Stromal cell of bone marrow (primary cell): ENCODE measurements at regions not wholly inside any gene's neighbourhood (a gene's known extent, or its start where the extent isn't known, plus 50 kb on each side); places are given as distances from the start of the nearest gene placed in this dataset.
A peak's percentile ranks its signal among the peaks of the same experiment; 100 is the strongest.
"Not testable (repeated sequence)": the region's sequence is repeated elsewhere in the genome, so short reads cannot be mapped to it uniquely, and the experiment has no call there.

Experiments used
- DNase-seq: peaks from one replicate; pipeline ENCODE4 v3.0.0-alpha.2; 2012; ENCODE audit warnings: low read depth

- DNase-seq = no peak
Measured at GRCh38 chr10:108962172-108962571, 961.1 kb downstream of the XPNPEP1 start.

GRCh38 chr10:108957681-108958080, 965.6 kb downstream of the XPNPEP1 start:
- DNase-seq = no peak

GRCh38 chr10:108956149-108956548, 967.2 kb downstream of the XPNPEP1 start:
- DNase-seq = no peak

GRCh38 chr10:108920029-108920428, 1003.3 kb downstream of the XPNPEP1 start:
- DNase-seq = not testable (repeated sequence)

GRCh38 chr10:108913300-108913699, 1010.0 kb downstream of the XPNPEP1 start:
- no peak for DNase-seq

- DNase-seq = peak; percentile 7
Measured at GRCh38 chr10:108911814-108912541, 1011.3 kb downstream of the XPNPEP1 start.

- no peak for DNase-seq
Measured at GRCh38 chr10:108908096-108908495, 1015.2 kb downstream of the XPNPEP1 start.

GRCh38 chr10:108905821-108906220, 1017.5 kb downstream of the XPNPEP1 start:
- DNase-seq = no peak

GRCh38 chr10:108905171-108905570, 1018.1 kb downstream of the XPNPEP1 start:
- DNase-seq = no peak

- no peak for DNase-seq
Measured at GRCh38 chr10:108904163-108904838, 1019.0 kb downstream of the XPNPEP1 start.

GRCh38 chr10:108902619-108903285, 1020.6 kb downstream of the XPNPEP1 start:
- DNase-seq = no peak

GRCh38 chr10:108901781-108902618, 1021.3 kb downstream of the XPNPEP1 start:
- no peak for DNase-seq

GRCh38 chr10:108899670-108900069, 1023.6 kb downstream of the XPNPEP1 start:
- DNase-seq = no peak

GRCh38 chr10:108894402-108895301, 1028.7 kb downstream of the XPNPEP1 start:
- no peak for DNase-seq

- DNase-seq = no peak
Measured at GRCh38 chr10:108877095-108877561, 1046.2 kb downstream of the XPNPEP1 start.

- DNase-seq = no peak
Measured at GRCh38 chr10:108872854-108873253, 1050.5 kb downstream of the XPNPEP1 start.

GRCh38 chr10:108868881-108869280, 1054.4 kb downstream of the XPNPEP1 start:
- no peak for DNase-seq

- DNase-seq = no peak
Measured at GRCh38 chr10:108862676-108863350, 1060.5 kb downstream of the XPNPEP1 start.

- no peak for DNase-seq
Measured at GRCh38 chr10:108861181-108861754, 1062.0 kb downstream of the XPNPEP1 start.

GRCh38 chr10:108852211-108852610, 1071.1 kb downstream of the XPNPEP1 start:
- DNase-seq = no peak
